H1 (cell line): ENCODE measurements at regions not wholly inside any gene's neighbourhood (a gene's known extent, or its start where the extent isn't known, plus 50 kb on each side); places are given as distances from the start of the nearest gene placed in this dataset.

Source experiments
- CTCF ChIA-PET: fragments of 300-600 bp; sonication (Branson Sonifier 250); formaldehyde crosslinking; loops from one replicate; lab custom pipeline; 2021; ENCODE audit not compliant: partially characterized antibody; lab: Charles Lee
- POLR2A ChIA-PET: fragments of 300-600 bp; sonication (Branson Sonifier 250); formaldehyde crosslinking; loops from one replicate; lab custom pipeline; 2021; ENCODE audit warnings: inconsistent platforms; ENCODE audit not compliant: partially characterized antibody; lab: Charles Lee
- DNase-seq, 2 experiments: peaks; one replicate each; pipeline versions ENCODE4 v3.0.0 to v3.0.0-alpha.2; 2010 to 2022; ENCODE audit warnings: low spot score in 2 of 2, low read depth in 1 of 2, mixed read lengths in 1 of 2
- FAIRE-seq: peaks from 2 replicates; lab custom pipeline; 2011; peaks lifted over from hg19 to GRCh38; lab: Jason Lieb, UNC
- H2AFZ ChIP-seq: 2 replicates; pipeline ENCODE4 v1.8.1; 2012; ENCODE audit warnings: low read length, inconsistent platforms
- H2AK5ac ChIP-seq: 2 replicates; pipeline ENCODE4 v1.6.1; 2013; ENCODE audit warnings: low read depth, low read length
- H2BK120ac ChIP-seq: replicated peaks from 2 replicates; pipeline ENCODE3; 2013; ENCODE audit warnings: low read depth, low read length, inconsistent platforms
- H2BK12ac ChIP-seq: 2 replicates; pipeline ENCODE4 v1.6.1; 2013; ENCODE audit warnings: low read depth, low read length
- H2BK15ac ChIP-seq: 2 replicates; pipeline ENCODE4 v1.6.1; 2013; ENCODE audit warnings: low read length
- H2BK20ac ChIP-seq: 2 replicates; pipeline ENCODE4 v1.6.1; 2013; ENCODE audit warnings: low read length
- H2BK5ac ChIP-seq: 2 replicates; pipeline ENCODE4 v1.6.1; 2013; ENCODE audit warnings: low read depth, low read length
- H3K14ac ChIP-seq: 2 replicates; pipeline ENCODE4 v1.6.1; 2013; ENCODE audit warnings: inconsistent platforms; ENCODE audit not compliant: insufficient read length
- H3K18ac ChIP-seq: 2 replicates; pipeline ENCODE4 v1.6.1; 2013; ENCODE audit warnings: low read length; ENCODE audit errors: extremely low read depth
- H3K23ac ChIP-seq: 2 replicates; pipeline ENCODE4 v1.6.1; 2013; ENCODE audit warnings: inconsistent platforms; ENCODE audit not compliant: insufficient read length
- H3K23me2 ChIP-seq: 2 replicates; pipeline ENCODE4 v1.6.1; 2013; ENCODE audit warnings: low read depth, low read length
- H3K27ac ChIP-seq: 2 replicates; pipeline ENCODE4 v1.6.1; 2011; ENCODE audit warnings: low read depth, low read length, inconsistent platforms
- H3K27me3 ChIP-seq, 4 experiments: replicated peaks in 1 of 4; 1 replicate in 1 of 4; 2 replicates in 3 of 4; pipeline versions ENCODE4 v1.6.1 to v1.8.1; 2011 to 2013; ENCODE audit warnings: low read length in 3 of 4, mild to moderate bottlenecking in 3 of 4, inconsistent platforms in 2 of 4, mixed read lengths in 2 of 4, moderate library complexity in 1 of 4; ENCODE audit not compliant: control insufficient read depth in 3 of 4, insufficient read depth in 3 of 4; ENCODE audit errors: extremely low read depth in 1 of 4
- H3K36me3 ChIP-seq, 4 experiments: 2 replicates each; pipeline versions ENCODE4 v1.6.1 to v1.8.1; 2011 to 2013; ENCODE audit warnings: mild to moderate bottlenecking in 4 of 4, low read length in 3 of 4, moderate library complexity in 2 of 4, control low read depth in 1 of 4, inconsistent platforms in 1 of 4; ENCODE audit not compliant: insufficient read depth in 4 of 4, control insufficient read depth in 2 of 4
- H3K4ac ChIP-seq: replicated peaks from 2 replicates; pipeline ENCODE3; 2013; ENCODE audit warnings: low read length, low read depth, mixed read lengths, inconsistent platforms; ENCODE audit not compliant: insufficient read length
- H3K4me1 ChIP-seq, 4 experiments: replicated peaks in 1 of 4; 1 replicate in 1 of 4; 2 replicates in 3 of 4; pipeline versions ENCODE4 v1.6.1 to v1.8.1; 2011 to 2013; ENCODE audit warnings: low read length in 3 of 4, inconsistent platforms in 2 of 4, mixed read lengths in 1 of 4; ENCODE audit not compliant: insufficient read depth in 4 of 4, control insufficient read depth in 3 of 4
- H3K4me2 ChIP-seq, 2 experiments: 2 replicates each; pipeline versions ENCODE4 v1.6.1 to v1.8.1; 2011 to 2013; ENCODE audit warnings: low read depth in 2 of 2, low read length in 2 of 2, control low read depth in 1 of 2, inconsistent platforms in 1 of 2, mild to moderate bottlenecking in 1 of 2; ENCODE audit not compliant: insufficient read depth in 1 of 2
- H3K4me3 ChIP-seq, 4 experiments: fragments of 200-600, 300-600 bp in 1 of 4; sonication (generic), shearing (Covaris generic), sonication (Bioruptor Twin) in 1 of 4; 2 replicates each; pipeline versions ENCODE4 v1.5.1 to v1.8.1; 2011 to 2016; ENCODE audit warnings: low read length in 4 of 4, low read depth in 3 of 4, control low read depth in 2 of 4, inconsistent platforms in 2 of 4, mild to moderate bottlenecking in 2 of 4, mixed read lengths in 1 of 4, moderate library complexity in 1 of 4; ENCODE audit not compliant: insufficient read depth in 2 of 4; ENCODE audit errors: extremely low read depth in 1 of 4
- H3K56ac ChIP-seq: replicated peaks from 2 replicates; pipeline ENCODE3; 2013; ENCODE audit warnings: low read depth, mild to moderate bottlenecking, mixed read lengths, low read length, inconsistent platforms; ENCODE audit not compliant: insufficient read length
- H3K79me1 ChIP-seq: 2 replicates; pipeline ENCODE4 v1.6.1; 2013; ENCODE audit warnings: low read depth, low read length, control low read depth
- H3K79me2 ChIP-seq, 2 experiments: 2 replicates each; pipeline versions ENCODE4 v1.6.1 to v1.8.1; 2012 to 2013; ENCODE audit warnings: low read length in 2 of 2, mild to moderate bottlenecking in 2 of 2, inconsistent platforms in 1 of 2; ENCODE audit not compliant: insufficient read depth in 2 of 2, control insufficient read depth in 1 of 2
- H3K9ac ChIP-seq, 4 experiments: replicated peaks in 1 of 4; 1 replicate in 1 of 4; 2 replicates in 3 of 4; pipeline versions ENCODE4 v1.6.1 to v1.8.1; 2011 to 2013; ENCODE audit warnings: low read depth in 3 of 4, low read length in 3 of 4, control low read depth in 2 of 4, mild to moderate bottlenecking in 2 of 4, moderate library complexity in 2 of 4, inconsistent platforms in 1 of 4; ENCODE audit errors: extremely low read depth in 1 of 4
- H3K9me3 ChIP-seq, 2 experiments: 2 replicates each; pipeline versions ENCODE4 v1.6.1 to v1.8.1; 2012 to 2013; ENCODE audit warnings: mild to moderate bottlenecking in 2 of 2, moderate library complexity in 2 of 2, control low read depth in 1 of 2, inconsistent platforms in 1 of 2, low read depth in 1 of 2, low read length in 1 of 2, mixed read lengths in 1 of 2; ENCODE audit not compliant: insufficient read depth in 2 of 2
- H4K20me1 ChIP-seq, 2 experiments: replicated peaks in 1 of 2; 2 replicates each; pipeline versions ENCODE3 to v1.8.1; 2011 to 2013; ENCODE audit warnings: inconsistent platforms in 2 of 2, low read length in 2 of 2, mild to moderate bottlenecking in 1 of 2; ENCODE audit not compliant: insufficient read depth in 2 of 2, control insufficient read depth in 1 of 2
- H4K5ac ChIP-seq: 2 replicates; pipeline ENCODE4 v1.6.1; 2013; ENCODE audit warnings: low read length, low read depth, mixed read lengths, inconsistent platforms; ENCODE audit not compliant: insufficient read length
- H4K8ac ChIP-seq: 2 replicates; pipeline ENCODE4 v1.8.0; 2013; ENCODE audit warnings: mild to moderate bottlenecking, moderate library complexity, low read length, inconsistent platforms; ENCODE audit not compliant: insufficient read depth; ENCODE audit errors: extremely low read depth
- H4K91ac ChIP-seq: replicated peaks from 2 replicates; pipeline ENCODE3; 2013; ENCODE audit warnings: low read length, mixed read lengths, inconsistent platforms; ENCODE audit not compliant: insufficient read length
- ASH2L ChIP-seq: fragments of 200-600, 300-600 bp; sonication (generic); IDR thresholded peaks from one replicate; pipeline ENCODE4 v1.7.1; 2017; ENCODE audit warnings: low read length
- PHF8 ChIP-seq: fragments of 200-600 bp; sonication (generic); conservative IDR thresholded peaks from 2 replicates; pipeline ENCODE4 v1.7.1; 2012; ENCODE audit warnings: low read depth, mild to moderate bottlenecking, inconsistent platforms, low read length, moderate library complexity
- SIX5 ChIP-seq: IDR thresholded peaks from 2 replicates; pipeline ENCODE4 v1.6.1; 2011; ENCODE audit warnings: mild to moderate bottlenecking, low read depth, low read length
- YY1 ChIP-seq: IDR thresholded peaks from 2 replicates; pipeline ENCODE4 v1.6.1; 2011; ENCODE audit warnings: low read depth, mild to moderate bottlenecking, low read length
- WGBS, 2 experiments: shearing (Covaris generic) in 1 of 2; methylation state at CpG; one replicate each; pipeline versions ENCODE4 v1.1.6 to v1.1.7; 2013 to 2015; ENCODE audit warnings: low lambda C conversion rate in 2 of 2, mixed read lengths in 2 of 2, inconsistent platforms in 1 of 2, low coverage in 1 of 2, missing lambda C conversion rate in 1 of 2; ENCODE audit not compliant: insufficient replicate concordance in 2 of 2, insufficient coverage in 1 of 2, insufficient read length in 1 of 2; ENCODE audit errors: extremely low coverage in 1 of 2, missing lambda C conversion rate in 1 of 2; 5-methylcytosine and 5-hydroxymethylcytosine counted together

DNA sequence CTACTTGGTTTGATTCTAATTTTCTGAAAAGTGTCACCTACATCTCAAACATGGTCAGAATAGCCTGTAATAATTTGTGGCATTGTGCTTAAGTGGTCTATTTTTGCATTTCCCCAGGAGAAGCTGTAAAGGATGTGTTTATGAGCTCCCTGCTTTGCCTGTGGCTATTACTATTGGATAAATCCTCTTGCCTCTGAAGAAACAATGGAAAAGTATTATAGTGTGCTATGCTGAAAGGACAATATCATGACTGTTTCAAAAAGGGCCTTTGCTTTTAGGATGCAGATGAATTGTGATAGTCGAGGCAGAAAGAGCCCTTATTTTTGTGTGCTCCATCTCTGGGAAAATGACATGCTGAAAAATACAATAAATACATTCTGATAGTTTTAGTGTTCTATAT is 94.1 kb upstream of the ARMC3 start:
- Histone ChIP-seq H3K9me3 (no peaks in the 10 kb centered on the region), H3K36me3 (no peaks in the 10 kb centered on the region), H3K27ac (no peak overlapping the region), H4K91ac (no peak overlapping the region), H2BK120ac (no peak overlapping the region), H3K27me3 (no peaks in the 10 kb centered on the region), H3K4me3 (no peak overlapping the region), H2BK20ac (no peak overlapping the region), H2BK15ac (no peak overlapping the region), H3K56ac (no peak overlapping the region), H3K4me2 (no peak overlapping the region), H2BK12ac (0 out of 2 replicates have a peak overlapping the region, but pooled peaks have one; percentile 60), H2AFZ (0 out of 2 replicates have a peak overlapping the region, but pooled peaks have one; percentile 7), H3K14ac (no peak overlapping the region), H3K23me2 (no peaks in the 10 kb centered on the region), H2BK5ac (no peak overlapping the region), H3K79me2 (no peaks in the 10 kb centered on the region), H3K23ac (no peak overlapping the region), H2AK5ac (no peak overlapping the region), H4K5ac (no peak overlapping the region), H4K20me1 (no peaks in the 10 kb centered on the region), H4K8ac (no peak overlapping the region), H3K4ac (no peak overlapping the region), H3K4me1 (no peaks in the 10 kb centered on the region; a peak in 1 of 7 replicates), H3K18ac (no peak overlapping the region), H3K79me1 (no peaks in the 10 kb centered on the region), H3K9ac (no peak overlapping the region)
- WGBS, 2 experiments = 76% methylated on average over 1 of the region's 1 CpG; no CpG with 5 or more reads in 1 of the 2 experiments
- ChIA-PET CTCF (no interaction called here), POLR2A (no interaction called here)
- DNase-seq (no peak), FAIRE-seq (no peak)
- TF ChIP-seq PHF8 (no peak), YY1 (no peak), ASH2L (no peak), SIX5 (no peak)
